ENCODE measurements at regions not wholly inside any gene's neighbourhood (a gene's known extent, or its start where the extent isn't known, plus 50 kb on each side); places are given as distances from the start of the nearest gene placed in this dataset.

DNA sequence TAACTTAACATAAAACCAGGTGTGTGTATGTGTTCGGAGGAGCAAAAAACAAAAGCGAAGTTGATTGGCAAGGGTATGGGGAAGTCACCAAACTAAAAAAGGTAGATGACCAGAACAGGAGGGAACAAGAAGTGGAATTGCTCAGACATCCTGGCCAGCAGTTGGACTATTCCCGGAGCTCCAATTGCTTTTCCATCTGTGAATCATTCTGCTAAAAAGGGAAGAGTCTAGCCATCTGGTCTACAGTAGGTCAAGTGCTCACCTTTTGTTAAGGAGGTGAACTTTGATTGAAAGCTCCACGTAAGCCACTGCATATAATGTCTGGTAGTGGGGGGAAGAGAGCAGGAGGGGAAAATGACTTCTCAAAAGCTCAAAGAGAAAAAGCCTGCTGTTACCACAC lies 50.0 kb upstream of the BET1 start:
- intact Hi-C loops (cut with DNase I), result no loop called here
- no peak for DNase-seq (ENCODE audit: low spot score)

DNA sequence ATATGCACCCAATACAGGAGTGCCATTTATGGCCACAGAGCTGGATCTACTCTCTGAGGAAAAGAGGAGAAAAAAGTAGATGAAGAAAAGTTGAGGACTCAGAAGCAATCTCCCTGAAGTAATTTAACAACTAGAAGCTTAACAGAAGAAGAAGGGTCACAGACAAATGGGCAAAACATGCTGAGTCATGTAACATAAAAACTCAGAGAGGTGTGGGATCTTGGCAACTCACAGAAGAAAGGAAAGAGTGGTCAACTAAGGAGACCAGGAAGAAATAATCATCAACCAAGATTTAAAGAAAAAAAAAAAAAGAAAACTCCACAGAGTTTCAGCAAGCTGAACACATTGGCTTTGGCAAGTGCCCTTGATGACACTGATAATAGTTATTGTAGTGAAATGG lies 51.8 kb upstream of the BET1 start:
- intact Hi-C loops (cut with DNase I), result no loop called here
- no peak for DNase-seq (ENCODE audit: low spot score)

DNA sequence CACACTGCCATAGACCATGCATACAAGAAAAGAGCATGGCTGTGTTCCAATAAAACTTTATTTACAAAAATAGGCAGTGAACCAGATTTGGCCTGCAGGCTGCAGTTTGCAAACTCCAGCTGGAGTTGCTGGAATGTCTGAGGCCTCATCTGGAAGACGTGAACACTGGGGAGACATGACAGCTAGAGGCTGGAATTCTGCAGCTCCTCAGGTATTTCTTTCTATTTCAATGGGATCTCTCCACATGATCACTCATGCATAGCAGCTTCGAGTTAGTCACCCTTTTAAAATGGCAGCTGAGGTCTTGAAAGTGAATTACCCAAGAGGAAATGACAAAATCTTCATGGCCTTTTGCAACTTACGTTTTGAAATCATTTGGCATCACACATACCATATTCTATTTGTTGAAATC lies 52.6 kb upstream of the BET1 start:
- intact Hi-C loops (cut with DNase I), result no loop called here
- DNase-seq (ENCODE audit: low spot score), result no peak

DNA sequence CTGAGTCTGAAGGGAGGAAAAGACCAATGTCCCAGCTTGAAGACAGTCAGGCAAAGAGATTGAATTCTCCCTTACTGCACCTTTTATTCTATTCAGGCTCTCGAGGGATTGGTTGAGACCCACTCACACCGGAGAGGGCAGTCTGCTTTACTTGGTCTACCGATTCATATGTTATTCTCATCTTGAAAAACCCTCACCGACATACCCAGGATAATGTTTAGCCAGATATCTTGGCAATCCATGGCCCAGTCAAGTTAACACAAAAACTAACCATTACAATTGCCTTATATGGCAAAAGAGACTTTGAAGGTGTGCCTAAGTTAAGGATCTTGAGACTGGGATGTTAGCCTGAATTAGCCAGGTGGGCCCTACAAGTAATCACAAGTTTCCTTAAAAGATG lies 53.8 kb upstream of the BET1 start:
- no peak for DNase-seq (ENCODE audit: low spot score)
- intact Hi-C loops (cut with DNase I), result no loop called here

DNA sequence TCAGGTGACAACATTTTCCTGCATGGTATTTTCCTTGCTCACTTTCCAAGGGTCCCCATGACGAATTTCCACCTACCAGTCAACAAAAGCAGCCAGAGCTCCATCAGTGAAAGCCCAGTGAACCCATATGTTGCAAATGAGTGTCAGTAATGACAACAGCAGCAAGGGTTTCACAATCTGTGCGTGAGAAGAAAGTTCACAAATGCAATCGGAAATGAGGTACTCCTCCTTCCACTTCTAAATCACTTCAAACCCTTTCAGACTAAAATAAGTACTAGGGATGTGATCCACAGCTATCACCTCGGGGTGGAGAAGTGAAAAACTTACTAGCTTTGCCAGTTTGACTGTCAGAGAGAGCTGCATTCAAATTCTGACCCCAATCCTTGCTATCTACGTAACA lies 55.6 kb upstream of the BET1 start:
- intact Hi-C loops (cut with DNase I), result no loop called here
- DNase-seq (ENCODE audit: low spot score), result no peak

DNA sequence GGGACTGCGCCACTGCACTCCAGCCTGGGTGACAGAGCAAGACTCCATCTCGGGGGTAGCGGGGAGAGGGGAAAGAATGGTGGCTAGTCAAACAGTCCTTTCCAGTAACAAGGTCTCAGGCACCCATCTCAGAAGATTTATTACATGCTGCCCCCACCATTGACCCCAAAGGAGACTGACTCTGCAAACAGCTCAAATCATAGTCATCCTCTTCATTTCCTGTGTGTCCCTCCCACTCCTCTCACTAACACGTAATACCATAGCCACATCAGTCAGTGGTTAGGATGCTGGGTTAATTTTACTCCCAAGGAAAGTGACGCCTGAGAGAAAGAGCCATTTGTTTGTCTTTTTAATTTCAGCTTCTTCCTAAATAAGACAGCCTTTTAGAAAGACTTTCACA lies 56.6 kb upstream of the BET1 start:
- intact Hi-C loops (cut with DNase I), result no loop called here
- DNase-seq (ENCODE audit: low spot score), result no peak

DNA sequence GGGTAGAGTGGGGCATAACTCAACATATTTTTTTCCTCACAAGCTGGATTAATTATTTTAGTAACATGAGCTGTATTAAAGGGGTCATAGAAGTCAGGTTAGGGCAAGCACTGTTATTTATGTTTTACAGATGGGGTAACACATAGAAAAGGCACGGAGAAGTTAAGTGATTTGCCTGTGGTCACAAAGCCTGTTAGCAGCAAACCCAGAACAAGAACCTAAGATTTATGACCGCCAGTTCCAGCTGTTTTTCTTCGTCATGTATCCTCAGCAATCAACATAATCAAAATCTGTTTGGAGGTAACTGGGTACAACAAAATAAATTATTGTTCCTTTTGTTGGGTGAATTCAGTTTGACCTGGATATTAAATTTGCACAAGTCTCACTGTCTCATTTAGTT lies 57.2 kb upstream of the BET1 start:
- no peak for DNase-seq (ENCODE audit: low spot score)
- intact Hi-C loops (cut with DNase I), result no loop called here

DNA sequence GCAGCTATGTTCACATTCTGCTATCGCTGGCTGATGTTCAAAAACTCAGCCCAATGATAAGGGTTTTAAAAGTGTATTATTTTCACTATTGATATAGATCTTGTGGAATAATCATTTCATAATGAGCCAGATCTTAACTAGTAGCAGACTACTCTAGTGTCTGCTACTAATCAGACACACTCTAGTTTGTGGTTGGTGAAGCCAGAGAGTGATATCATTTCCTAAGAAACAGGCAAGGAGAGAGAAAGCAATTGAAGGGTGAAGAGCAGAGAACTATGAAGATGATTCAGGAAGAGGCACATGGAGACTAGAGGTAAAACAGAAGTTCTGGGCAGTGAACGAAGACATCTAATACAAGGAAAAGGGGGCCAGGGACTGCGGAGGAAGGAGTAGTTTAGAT lies 58.2 kb upstream of the BET1 start:
- intact Hi-C loops (cut with DNase I), result no loop called here
- no peak for DNase-seq (ENCODE audit: low spot score)

DNA sequence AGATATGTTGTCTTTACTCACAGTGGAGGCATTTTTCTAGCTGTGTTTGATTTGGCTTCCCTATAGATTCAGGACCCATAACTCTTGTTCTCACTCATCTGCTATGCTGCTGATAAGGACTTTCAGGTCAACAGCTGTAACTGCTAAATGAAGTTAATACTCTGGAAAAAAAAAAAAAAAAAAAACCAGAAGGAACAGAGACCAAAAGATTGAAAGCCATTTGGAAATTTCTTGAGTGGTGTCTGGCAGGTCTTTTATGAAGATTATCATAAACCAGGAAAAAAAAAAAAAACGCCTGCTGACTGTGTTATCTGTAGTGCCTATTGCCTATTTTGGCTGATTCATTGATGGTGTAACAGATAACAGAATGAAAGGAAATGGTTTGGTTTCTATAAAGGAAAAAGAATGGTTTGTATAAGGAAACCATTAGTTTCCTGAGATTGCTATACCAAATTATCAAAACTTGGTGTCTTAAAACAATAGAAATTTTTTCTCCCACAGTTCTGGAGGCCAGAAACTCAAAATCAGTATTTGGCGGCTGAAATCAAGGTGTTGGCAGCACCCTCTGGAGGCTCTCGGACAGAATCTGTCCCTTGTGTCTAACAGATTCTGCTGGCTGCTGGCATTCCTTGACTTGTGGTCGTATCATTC lies 60.5 kb upstream of the BET1 start:
- intact Hi-C loops (cut with DNase I), result no loop called here
- no peak for DNase-seq (ENCODE audit: low spot score)

DNA sequence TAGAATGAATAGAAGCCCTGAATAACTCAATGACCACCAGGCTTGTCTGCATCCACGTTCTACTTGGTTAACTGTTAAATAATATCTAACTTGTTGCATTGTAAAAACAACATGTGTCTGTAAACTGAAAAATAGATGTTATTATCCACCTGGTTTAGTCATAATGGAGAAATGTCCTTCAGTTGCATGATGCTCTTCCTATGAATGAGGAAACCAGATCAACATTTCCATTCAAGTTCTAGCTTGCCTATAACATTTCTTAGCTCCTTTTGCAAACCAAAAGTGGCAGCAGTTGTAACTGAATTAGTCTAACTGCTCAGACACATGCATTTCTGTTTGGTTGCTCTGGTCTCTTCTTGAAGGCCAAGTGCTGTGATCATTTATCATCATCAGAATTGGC lies 62.9 kb upstream of the BET1 start:
- intact Hi-C loops (cut with DNase I), result no loop called here
- no peak for DNase-seq (ENCODE audit: low spot score)

DNA sequence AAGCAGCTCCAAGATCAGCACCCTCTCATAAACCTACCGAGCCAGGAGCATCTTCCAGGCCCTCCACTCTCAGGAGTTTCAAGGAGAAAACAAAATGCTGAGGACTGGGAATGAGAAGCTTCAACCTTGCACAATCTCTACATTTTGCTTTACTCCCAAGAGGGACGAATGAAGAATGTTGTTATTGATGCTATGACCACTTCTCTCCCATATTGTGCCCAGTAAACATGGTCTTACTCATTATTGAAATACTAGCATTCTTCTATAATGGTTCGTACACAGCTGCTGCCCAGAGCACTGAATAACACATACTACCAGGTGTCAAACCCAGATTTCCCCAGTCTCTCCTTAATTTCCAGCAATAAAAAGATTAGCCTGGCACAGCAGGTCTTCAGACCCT lies 63.4 kb upstream of the BET1 start:
- intact Hi-C loops (cut with DNase I), result no loop called here
- DNase-seq (ENCODE audit: low spot score), result no peak

DNA sequence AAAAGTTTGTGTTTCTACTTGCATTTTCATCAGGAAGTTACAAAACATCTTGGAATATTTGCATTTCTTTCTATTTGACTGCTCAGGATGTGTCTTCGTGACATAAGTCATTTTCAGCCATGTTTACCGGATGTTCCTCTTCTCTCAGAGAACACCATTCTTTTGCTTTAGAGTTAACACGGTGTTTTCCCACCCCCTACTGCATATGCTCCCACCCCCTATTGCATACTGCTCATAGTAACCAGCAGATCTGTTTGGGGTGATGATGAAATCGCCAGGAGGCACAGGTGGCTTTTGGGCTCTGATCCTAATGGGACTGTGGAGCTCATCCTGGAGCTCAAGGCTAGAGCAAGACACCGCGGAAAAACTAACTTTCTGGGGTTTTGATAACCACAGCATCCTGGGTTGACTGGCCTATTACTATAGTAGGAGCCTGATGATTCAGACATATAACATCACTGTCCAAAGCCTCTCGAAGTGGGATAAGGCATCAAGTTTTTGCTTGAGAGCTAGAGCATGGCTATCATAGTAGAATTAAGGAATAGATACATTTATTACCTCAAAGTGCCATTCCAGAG lies 65.1 kb upstream of the BET1 start:
- no peak for DNase-seq (ENCODE audit: low spot score)
- intact Hi-C loops (cut with DNase I), result no loop called here

DNA sequence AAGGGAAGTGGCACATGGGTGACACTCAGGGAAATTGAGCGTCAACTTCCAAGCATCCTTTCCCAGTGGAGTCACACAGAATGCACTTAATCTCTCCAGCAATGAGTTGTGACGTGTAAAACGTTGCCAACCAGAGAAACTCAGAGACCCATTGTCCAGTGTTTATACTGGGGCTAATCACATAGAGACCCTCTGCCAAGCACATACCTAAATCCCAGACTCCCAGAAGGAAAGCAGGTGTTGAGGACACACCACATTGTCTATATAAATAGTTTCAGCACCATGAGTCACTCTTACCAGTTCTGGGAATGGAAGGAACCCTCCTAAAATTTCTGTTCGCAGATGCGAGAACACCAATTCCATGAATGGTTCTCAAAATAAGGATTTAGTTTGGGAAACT lies 76.4 kb upstream of the BET1 start:
- intact Hi-C loops (cut with DNase I), result no loop called here

DNA sequence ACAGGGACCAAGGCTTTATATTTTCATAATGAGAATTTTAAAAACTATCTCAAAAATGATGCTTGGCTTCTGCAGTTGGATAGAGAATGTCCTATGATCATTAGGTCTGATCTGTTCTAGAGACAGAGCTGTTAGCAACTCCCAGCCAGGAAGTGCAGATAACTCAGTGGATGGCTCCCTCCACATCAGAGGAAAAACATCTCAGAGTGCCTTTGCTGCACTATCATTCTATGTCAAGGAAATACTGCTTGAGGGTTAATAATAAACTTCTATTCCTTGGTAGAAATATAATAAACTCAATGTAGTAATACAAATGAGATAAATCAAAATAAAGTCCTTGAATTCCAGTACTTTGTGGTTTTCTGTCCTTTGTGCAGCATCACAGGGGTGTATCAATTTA lies 78.0 kb upstream of the BET1 start:
- intact Hi-C loops (cut with DNase I), result no loop called here
- DNase-seq (ENCODE audit: low spot score), result no peak

More for the DNA sequence above, 76.4 kb upstream of the BET1 start:
- DNase-seq (ENCODE audit: low spot score), result no peak

DNA sequence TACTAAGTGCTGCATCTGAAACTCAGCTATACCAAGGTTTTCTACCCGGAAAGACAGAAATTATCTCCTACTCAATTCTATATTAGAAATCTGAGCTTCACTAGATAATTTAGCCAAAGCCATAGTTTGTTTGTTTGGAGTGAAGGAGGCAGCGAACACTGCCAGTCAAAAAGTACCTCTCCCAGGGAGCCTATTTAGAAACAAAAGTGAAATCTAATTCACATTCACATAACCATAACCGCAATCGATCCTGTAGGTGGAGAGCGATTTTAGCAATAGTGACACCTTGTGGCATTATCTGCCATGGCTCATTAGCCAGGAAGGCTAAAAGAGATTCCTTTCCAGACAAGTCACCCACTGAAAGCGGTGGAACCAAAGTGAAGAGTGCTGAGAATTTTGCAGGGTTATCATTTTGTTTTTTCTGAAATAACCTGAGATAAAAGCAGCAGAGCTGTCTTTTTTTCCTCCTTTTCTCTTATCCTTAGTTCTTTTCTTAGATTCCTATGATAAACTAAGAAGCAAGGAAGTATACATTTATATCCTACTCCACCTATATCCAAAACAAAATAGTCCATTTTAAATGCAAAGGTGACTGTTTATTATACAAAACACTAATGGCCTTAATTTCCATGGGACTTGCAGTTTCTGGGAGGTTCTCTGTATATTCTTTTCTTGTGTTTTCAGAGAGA lies 83.7 kb upstream of the BET1 start:
- no peak for DNase-seq (ENCODE audit: low spot score)

DNA sequence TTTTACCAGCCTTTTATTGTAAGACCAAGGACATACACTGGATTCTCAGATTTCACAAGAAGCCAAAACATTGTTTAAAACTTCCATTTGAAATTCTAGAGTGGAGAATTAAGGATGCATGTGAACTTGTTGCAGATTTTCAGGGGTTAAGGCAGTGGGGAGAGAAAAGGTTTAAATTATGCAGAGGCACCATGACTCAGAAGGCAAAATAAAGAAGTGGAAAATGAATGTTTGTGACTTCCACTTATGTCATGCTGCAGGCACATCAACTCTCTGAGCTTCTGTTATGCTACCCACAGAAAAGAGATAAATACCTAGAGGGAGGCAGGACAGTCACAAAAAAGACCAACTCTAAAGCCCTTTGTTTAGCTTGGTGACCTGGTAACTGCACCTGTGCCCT lies 84.4 kb upstream of the BET1 start:
- intact Hi-C loops (cut with DNase I), result no loop called here
- DNase-seq (ENCODE audit: low spot score), result no peak

More for the DNA sequence above, 83.7 kb upstream of the BET1 start:
- intact Hi-C loops (cut with DNase I), result no loop called here

DNA sequence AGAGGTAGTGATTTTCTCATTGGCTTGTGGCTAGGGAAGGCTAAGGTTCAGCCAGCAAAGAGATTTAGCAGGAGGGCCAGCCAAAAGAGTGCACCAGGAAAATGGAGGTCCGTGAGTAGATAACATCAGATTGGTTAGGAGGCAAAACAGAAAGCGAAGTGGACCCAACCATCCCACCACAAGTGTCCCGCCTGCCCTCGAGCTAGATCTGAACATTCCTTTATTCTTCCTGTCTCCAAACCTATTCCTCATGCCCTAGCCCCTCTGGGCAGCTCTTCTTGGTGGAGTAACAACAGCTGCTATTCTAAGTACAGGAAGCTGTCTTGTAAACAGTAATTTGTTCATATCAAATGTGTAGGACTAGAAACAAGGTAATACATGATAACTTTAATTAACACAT lies 85.7 kb upstream of the BET1 start:
- intact Hi-C loops (cut with DNase I), result no loop called here
- no peak for DNase-seq (ENCODE audit: low spot score)

DNA sequence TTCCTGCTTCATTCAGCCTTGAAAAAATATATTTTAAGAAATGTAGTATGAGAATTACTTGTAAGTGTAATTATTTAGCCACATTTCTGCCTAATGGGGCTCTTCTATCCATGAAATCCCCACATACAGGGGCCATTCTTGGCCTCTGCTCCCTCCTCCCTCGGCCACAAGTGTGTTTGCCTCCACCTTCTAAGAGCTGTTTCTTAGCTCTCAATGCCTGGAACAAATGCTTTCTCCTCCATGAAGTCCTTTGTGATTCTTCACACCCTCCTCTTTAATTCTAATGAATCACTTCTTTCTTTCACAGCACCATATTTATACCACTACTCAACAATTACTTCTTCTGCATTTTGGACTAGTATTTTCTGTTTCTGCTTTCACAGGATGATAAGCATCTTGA lies 88.8 kb upstream of the BET1 start:
- intact Hi-C loops (cut with DNase I), result no loop called here
- DNase-seq (ENCODE audit: low spot score), result no peak

DNA sequence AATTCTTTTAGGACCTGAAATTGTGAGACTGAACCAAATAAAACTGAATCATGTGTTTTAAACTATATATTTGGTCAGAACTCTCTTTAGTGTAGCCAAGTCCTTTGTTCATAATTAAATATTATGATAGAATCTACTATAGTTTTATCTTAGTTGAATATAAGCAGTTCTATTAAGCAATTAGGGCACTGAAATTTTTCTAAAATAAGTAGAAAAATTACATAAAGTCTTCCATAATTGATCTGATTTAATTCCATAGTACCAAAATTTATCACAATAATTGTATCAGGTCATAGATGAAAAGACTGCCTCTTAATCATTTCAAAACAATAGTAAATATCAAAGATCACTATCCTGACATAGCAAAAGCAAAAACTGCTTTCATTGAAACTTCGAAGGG lies 90.1 kb upstream of the BET1 start:
- DNase-seq (ENCODE audit: low spot score), result no peak
- intact Hi-C loops (cut with DNase I), result no loop called here

DNA sequence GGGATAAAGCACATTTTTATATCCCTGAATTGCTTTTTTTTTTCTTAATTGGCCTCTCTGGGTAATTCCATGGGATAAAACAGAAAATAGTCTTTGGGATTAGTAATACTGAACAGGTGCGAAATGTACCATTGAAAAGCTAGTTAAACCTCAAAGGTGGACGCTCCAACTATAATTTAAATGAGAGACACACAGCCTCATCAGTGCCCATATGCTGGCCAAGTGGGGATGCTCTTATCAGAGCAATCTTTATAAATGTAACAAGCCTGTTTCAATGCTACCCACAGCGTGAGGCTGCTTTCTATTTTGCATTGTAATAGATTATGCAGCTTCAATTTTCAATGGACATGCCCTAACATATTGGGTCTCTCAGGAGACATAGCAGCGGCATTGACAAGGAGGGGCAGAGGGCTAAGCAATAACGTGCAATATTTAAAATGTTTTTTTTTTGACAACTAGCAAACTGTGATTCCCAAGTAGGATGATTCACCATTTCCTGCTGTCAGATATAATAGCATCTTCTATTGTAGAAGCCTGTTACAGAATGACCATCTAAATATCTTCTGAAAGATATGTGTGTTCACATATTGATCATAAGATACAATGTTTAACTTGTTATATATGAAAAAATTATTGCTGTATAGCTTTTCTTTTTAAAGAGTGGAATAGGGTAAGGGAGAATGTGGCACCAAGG lies 91.3 kb upstream of the BET1 start:
- no peak for DNase-seq (ENCODE audit: low spot score)
- intact Hi-C loops (cut with DNase I), result no loop called here

DNA sequence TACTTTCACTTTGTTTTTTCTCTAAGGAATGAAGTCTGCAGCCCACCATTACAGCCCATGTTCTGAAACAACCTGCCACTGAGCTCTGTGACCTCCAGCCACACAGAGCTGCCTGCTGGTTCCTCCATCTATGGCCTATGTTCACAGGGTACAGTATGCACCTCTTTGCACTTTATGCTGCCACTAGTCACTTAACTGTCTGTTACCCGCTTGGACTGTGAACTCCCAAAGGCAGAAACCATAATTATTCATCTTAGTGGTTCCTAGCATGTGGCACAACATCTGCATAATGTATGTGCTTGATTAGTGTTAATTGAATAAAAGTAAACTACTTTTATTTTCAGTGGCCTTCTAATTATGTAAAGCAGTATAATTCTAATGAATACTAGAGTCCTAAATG lies 95.5 kb upstream of the BET1 start:
- no peak for DNase-seq (ENCODE audit: low spot score)
- intact Hi-C loops (cut with DNase I), result no loop called here

All from posterior vena cava (tissue), 2 donors.